Astrocyte (in vitro differentiated cells and primary cell): ENCODE measurements at regions not wholly inside any gene's neighbourhood (a gene's known extent, or its start where the extent isn't known, plus 50 kb on each side); places are given as distances from the start of the nearest gene placed in this dataset.

Experiments
- DNase-seq: peaks from one replicate; pipeline ENCODE4 v3.0.0-alpha.2; 2010; ENCODE audit warnings: low read depth
- FAIRE-seq: peaks from 2 replicates; lab custom pipeline; 2011; peaks lifted over from hg19 to GRCh38; lab: Jason Lieb, UNC
- H2AFZ ChIP-seq: 2 replicates; pipeline ENCODE4 v1.6.0; 2012; ENCODE audit warnings: low read depth, low read length, inconsistent platforms
- H3K27ac ChIP-seq: 2 replicates; pipeline ENCODE4 v1.5.1; 2011; ENCODE audit warnings: low read depth, low read length, inconsistent platforms
- H3K27me3 ChIP-seq: 2 replicates; pipeline ENCODE4 v1.6.0; 2011; ENCODE audit warnings: low read length, inconsistent platforms; ENCODE audit not compliant: insufficient read depth
- H3K36me3 ChIP-seq: 2 replicates; pipeline ENCODE4 v1.5.1; 2011; ENCODE audit warnings: low read length, inconsistent platforms; ENCODE audit not compliant: insufficient read depth
- H3K4me1 ChIP-seq: 2 replicates; pipeline ENCODE4 v1.5.1; 2011; ENCODE audit warnings: low read length, inconsistent platforms; ENCODE audit not compliant: insufficient read depth
- H3K4me2 ChIP-seq: 2 replicates; pipeline ENCODE4 v1.6.0; 2012; ENCODE audit warnings: low read length, inconsistent platforms
- H3K4me3 ChIP-seq: 2 replicates; pipeline ENCODE4 v1.5.1; 2011; ENCODE audit warnings: low read depth, mild to moderate bottlenecking, low read length, inconsistent platforms; ENCODE audit not compliant: insufficient read depth
- H3K79me2 ChIP-seq: 2 replicates; pipeline ENCODE4 v1.6.0; 2012; ENCODE audit warnings: mild to moderate bottlenecking, low read length, inconsistent platforms; ENCODE audit not compliant: insufficient read depth
- H3K9ac ChIP-seq: 2 replicates; pipeline ENCODE4 v1.6.0; 2012; ENCODE audit warnings: mild to moderate bottlenecking, low read length, inconsistent platforms
- H3K9me3 ChIP-seq: 2 replicates; pipeline ENCODE4 v1.5.1; 2012; ENCODE audit warnings: low read depth, mild to moderate bottlenecking, low read length, inconsistent platforms; ENCODE audit not compliant: insufficient read depth
- H4K20me1 ChIP-seq: 2 replicates; pipeline ENCODE4 v1.6.0; 2012; ENCODE audit warnings: low read length, inconsistent platforms; ENCODE audit not compliant: insufficient read depth
- H3K27ac Mint-ChIP-seq: one replicate; pipeline ENCODE4 v1.8.0; 2021; ENCODE audit warnings: mild to moderate bottlenecking, mixed read lengths; ENCODE audit not compliant: unreplicated experiment
- H3K27me3 Mint-ChIP-seq: one replicate; pipeline ENCODE4 v1.8.0; 2021; ENCODE audit warnings: low read depth, mixed read lengths; ENCODE audit not compliant: unreplicated experiment
- H3K36me3 Mint-ChIP-seq: one replicate; pipeline ENCODE4 v1.8.0; 2021; ENCODE audit warnings: low read depth, mixed read lengths; ENCODE audit not compliant: unreplicated experiment
- H3K4me1 Mint-ChIP-seq: one replicate; pipeline ENCODE4 v1.8.0; 2021; ENCODE audit warnings: low read depth, mixed read lengths; ENCODE audit not compliant: unreplicated experiment
- H3K4me3 Mint-ChIP-seq: one replicate; pipeline ENCODE4 v1.8.0; 2021; ENCODE audit warnings: mild to moderate bottlenecking, moderate library complexity, mixed read lengths; ENCODE audit not compliant: unreplicated experiment
- H3K9me3 Mint-ChIP-seq: one replicate; pipeline ENCODE4 v1.8.0; 2021; ENCODE audit warnings: mild to moderate bottlenecking, mixed read lengths; ENCODE audit not compliant: unreplicated experiment
- EZH2 ChIP-seq: IDR thresholded peaks from 2 replicates; pipeline ENCODE4 v1.6.1; 2012; ENCODE audit warnings: mild to moderate bottlenecking, low read length, inconsistent platforms; ENCODE audit not compliant: insufficient read depth
- TF ChIP-seq, protein P1 (sequence below): IDR thresholded peaks from 2 replicates; pipeline ENCODE4 v1.5.1; 2011; ENCODE audit warnings: low read depth, mild to moderate bottlenecking, inconsistent platforms, low read length, moderate library complexity; ENCODE audit not compliant: insufficient read depth

DNA sequence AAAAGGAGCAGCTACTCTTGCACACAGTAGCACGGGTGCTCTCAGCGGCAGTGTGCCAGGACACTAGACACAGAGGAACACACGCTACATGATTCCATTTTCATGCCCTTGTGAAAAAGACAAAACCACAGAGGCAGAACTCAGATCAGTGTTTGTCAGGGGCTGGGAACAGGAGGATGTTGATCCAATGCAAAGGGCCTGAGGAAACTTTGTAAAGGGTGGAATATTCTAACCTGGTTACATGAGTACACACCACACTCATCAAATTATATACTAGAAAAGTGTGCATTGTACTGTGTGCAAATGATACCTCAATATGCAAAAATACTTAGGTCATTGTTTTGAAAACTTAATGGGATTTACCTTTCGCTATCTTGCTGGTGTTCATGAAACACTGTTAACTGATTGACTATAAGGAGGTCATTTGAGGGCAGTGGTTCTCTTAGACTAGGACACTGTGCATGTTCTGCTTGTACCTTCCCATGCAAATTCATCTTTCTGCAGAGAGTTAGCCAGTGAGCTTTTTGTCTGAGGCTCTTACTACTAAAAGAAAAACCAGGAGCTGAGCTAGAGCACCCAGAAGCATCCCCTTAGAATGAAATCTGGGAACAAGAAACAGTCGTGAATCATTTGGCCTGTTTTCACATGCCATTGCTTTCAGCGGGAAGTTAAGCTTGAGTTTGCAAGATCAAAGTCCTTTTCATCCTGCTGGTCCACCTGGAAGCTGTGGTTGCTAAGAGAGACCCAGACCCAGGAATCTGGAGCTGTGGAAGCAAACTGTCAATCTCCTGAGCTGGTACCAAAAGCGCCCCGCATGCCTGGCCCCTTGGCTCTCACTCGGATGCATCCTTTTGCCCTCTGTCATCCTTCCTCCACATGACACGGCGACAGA lies 204.8 kb downstream of the TTLL2 start:
- H3K27me3 Mint-ChIP-seq: peaks cover 57% of the 10 kb centered on the region
- peaks cover 3% of the 10 kb centered on the region for H3K9me3 Mint-ChIP-seq

DNA sequence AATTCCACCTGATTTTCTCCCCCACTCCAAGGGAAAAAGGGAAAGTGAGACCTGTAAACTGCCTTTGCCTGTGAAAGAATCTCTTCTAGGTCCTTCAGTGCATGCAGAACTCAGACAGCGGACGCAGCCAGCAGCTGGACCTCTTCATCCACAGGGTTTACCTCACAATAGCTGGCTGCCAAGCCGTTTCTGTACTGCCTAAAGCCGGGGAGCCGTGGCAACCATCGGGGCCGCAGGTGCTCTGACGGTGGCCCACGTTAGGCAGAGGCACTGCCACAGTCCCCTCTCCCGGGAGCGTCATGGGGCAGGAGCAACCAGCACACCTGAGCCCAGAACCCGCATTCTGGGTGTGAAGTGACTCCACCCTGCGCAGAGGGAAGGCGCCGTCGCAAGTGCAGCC lies 206.1 kb downstream of the TTLL2 start:
- no peaks in the 10 kb centered on the region for H4K20me1 ChIP-seq
- Mint-ChIP-seq H3K36me3 (peaks cover 2% of the 10 kb centered on the region), H3K9me3 (no peaks in the 10 kb centered on the region), H3K27me3 (peaks cover 51% of the 10 kb centered on the region), H3K4me3 (no peak overlapping the region), H3K4me1 (no peaks in the 10 kb centered on the region), H3K27ac (no peak overlapping the region)
- H3K4me3 ChIP-seq: no peak overlapping the region
- no peak for DNase-seq
- FAIRE-seq: no peak
- no peak overlapping the region for H3K4me2 ChIP-seq
- H2AFZ ChIP-seq: no peak overlapping the region
- H3K27ac ChIP-seq: no peak overlapping the region
- H3K79me2 ChIP-seq: no peaks in the 10 kb centered on the region
- no peaks in the 10 kb centered on the region for H3K9me3 ChIP-seq
- H3K36me3 ChIP-seq: no peaks in the 10 kb centered on the region
- no peaks in the 10 kb centered on the region for H3K27me3 ChIP-seq
- TF ChIP-seq, protein P1, sequence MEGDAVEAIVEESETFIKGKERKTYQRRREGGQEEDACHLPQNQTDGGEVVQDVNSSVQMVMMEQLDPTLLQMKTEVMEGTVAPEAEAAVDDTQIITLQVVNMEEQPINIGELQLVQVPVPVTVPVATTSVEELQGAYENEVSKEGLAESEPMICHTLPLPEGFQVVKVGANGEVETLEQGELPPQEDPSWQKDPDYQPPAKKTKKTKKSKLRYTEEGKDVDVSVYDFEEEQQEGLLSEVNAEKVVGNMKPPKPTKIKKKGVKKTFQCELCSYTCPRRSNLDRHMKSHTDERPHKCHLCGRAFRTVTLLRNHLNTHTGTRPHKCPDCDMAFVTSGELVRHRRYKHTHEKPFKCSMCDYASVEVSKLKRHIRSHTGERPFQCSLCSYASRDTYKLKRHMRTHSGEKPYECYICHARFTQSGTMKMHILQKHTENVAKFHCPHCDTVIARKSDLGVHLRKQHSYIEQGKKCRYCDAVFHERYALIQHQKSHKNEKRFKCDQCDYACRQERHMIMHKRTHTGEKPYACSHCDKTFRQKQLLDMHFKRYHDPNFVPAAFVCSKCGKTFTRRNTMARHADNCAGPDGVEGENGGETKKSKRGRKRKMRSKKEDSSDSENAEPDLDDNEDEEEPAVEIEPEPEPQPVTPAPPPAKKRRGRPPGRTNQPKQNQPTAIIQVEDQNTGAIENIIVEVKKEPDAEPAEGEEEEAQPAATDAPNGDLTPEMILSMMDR: no peak
- no peak for TF ChIP-seq EZH2
- H3K9ac ChIP-seq: no peak overlapping the region
- no peaks in the 10 kb centered on the region for H3K4me1 ChIP-seq

More for the DNA sequence above, 204.8 kb downstream of the TTLL2 start:
- Histone ChIP-seq H3K27me3 (no peaks in the 10 kb centered on the region), H3K4me1 (no peaks in the 10 kb centered on the region), H4K20me1 (no peaks in the 10 kb centered on the region), H3K4me2 (no peak overlapping the region), H3K4me3 (no peak overlapping the region), H3K36me3 (no peaks in the 10 kb centered on the region), H3K79me2 (no peaks in the 10 kb centered on the region), H2AFZ (no peak overlapping the region), H3K27ac (no peak overlapping the region), H3K9ac (no peak overlapping the region), H3K9me3 (no peaks in the 10 kb centered on the region)
- no peak for DNase-seq
- TF ChIP-seq EZH2: no peak
- TF ChIP-seq, protein P1: no peak
- Mint-ChIP-seq H3K36me3 (no peaks in the 10 kb centered on the region), H3K4me3 (no peak overlapping the region), H3K27ac (no peak overlapping the region), H3K4me1 (no peaks in the 10 kb centered on the region)
- FAIRE-seq: no peak
